H9 (cell line): ENCODE measurements at regions not wholly inside any gene's neighbourhood (a gene's known extent, or its start where the extent isn't known, plus 50 kb on each side); places are given as distances from the start of the nearest gene placed in this dataset.

Source experiments
- DNase-seq: peaks from one replicate; pipeline ENCODE4 v3.0.0-alpha.2; 2017
- H2AFZ ChIP-seq: one replicate; pipeline ENCODE4 v1.6.1; 2013; ENCODE audit warnings: mild to moderate bottlenecking, low read length, control low read depth, moderate library complexity
- H2AK5ac ChIP-seq: 2 replicates; pipeline ENCODE4 v1.6.1; 2013; ENCODE audit warnings: low read length, control low read depth, mixed read lengths; ENCODE audit not compliant: insufficient read length
- H2BK120ac ChIP-seq: one replicate; pipeline ENCODE4 v1.6.1; 2013; ENCODE audit warnings: low read depth, mild to moderate bottlenecking, low read length, control low read depth, inconsistent platforms; ENCODE audit not compliant: poor library complexity, severe bottlenecking
- H2BK12ac ChIP-seq: 2 replicates; pipeline ENCODE4 v1.6.1; 2013; ENCODE audit warnings: low read length, control low read depth, mixed read lengths, low read depth; ENCODE audit not compliant: insufficient read length
- H2BK15ac ChIP-seq: 2 replicates; pipeline ENCODE4 v1.6.1; 2013; ENCODE audit warnings: low read depth, low read length, control low read depth
- H2BK20ac ChIP-seq: one replicate; pipeline ENCODE4 v1.6.1; 2013; ENCODE audit warnings: low read depth, mild to moderate bottlenecking, low read length, control low read depth, inconsistent platforms; ENCODE audit not compliant: poor library complexity, severe bottlenecking
- H2BK5ac ChIP-seq: 2 replicates; pipeline ENCODE4 v1.6.1; 2013; ENCODE audit warnings: low read length, control low read depth, mixed read lengths; ENCODE audit not compliant: insufficient read length
- H3K14ac ChIP-seq: 2 replicates; pipeline ENCODE4 v1.6.1; 2013; ENCODE audit warnings: low read length, control low read depth; ENCODE audit not compliant: insufficient read depth
- H3K18ac ChIP-seq: 2 replicates; pipeline ENCODE4 v1.6.1; 2013; ENCODE audit warnings: low read depth, mild to moderate bottlenecking, mixed read lengths, low read length, control low read depth; ENCODE audit not compliant: insufficient read length
- H3K23ac ChIP-seq: 2 replicates; pipeline ENCODE4 v1.6.1; 2013; ENCODE audit warnings: low read length, control low read depth, mixed read lengths, low read depth; ENCODE audit not compliant: insufficient read length
- H3K23me2 ChIP-seq: 2 replicates; pipeline ENCODE4 v1.6.1; 2013; ENCODE audit warnings: low read depth, mild to moderate bottlenecking, mixed read lengths, low read length, control low read depth; ENCODE audit not compliant: insufficient read length, poor library complexity, severe bottlenecking
- H3K27ac ChIP-seq: 2 replicates; pipeline ENCODE4 v1.5.1; 2013; ENCODE audit warnings: low read length, control low read depth, mixed read lengths, low read depth; ENCODE audit not compliant: insufficient read length
- H3K27me3 ChIP-seq: 2 replicates; pipeline ENCODE4 v1.6.1; 2013; ENCODE audit warnings: low read length, control low read depth, inconsistent platforms; ENCODE audit not compliant: insufficient read depth
- H3K4ac ChIP-seq: 2 replicates; pipeline ENCODE4 v1.6.1; 2013; ENCODE audit warnings: low read depth, mild to moderate bottlenecking, control low read depth, inconsistent platforms, low read length, moderate library complexity
- H3K4me1 ChIP-seq: 2 replicates; pipeline ENCODE4 v1.6.1; 2013; ENCODE audit warnings: low read length, control low read depth, inconsistent platforms; ENCODE audit not compliant: insufficient read depth
- H3K4me2 ChIP-seq: 2 replicates; pipeline ENCODE4 v1.6.1; 2013; ENCODE audit warnings: low read length, control low read depth, mixed read lengths; ENCODE audit not compliant: insufficient read length, insufficient read depth
- H3K56ac ChIP-seq: 2 replicates; pipeline ENCODE4 v1.6.1; 2013; ENCODE audit warnings: low read depth, mild to moderate bottlenecking, mixed read lengths, low read length, control low read depth; ENCODE audit not compliant: insufficient read length
- H3K79me1 ChIP-seq: 2 replicates; pipeline ENCODE4 v1.6.1; 2013; ENCODE audit warnings: low read depth, mild to moderate bottlenecking, moderate library complexity, low read length, control low read depth, inconsistent platforms; ENCODE audit not compliant: insufficient read depth, poor library complexity, severe bottlenecking
- H3K79me2 ChIP-seq: 2 replicates; pipeline ENCODE4 v1.6.1; 2013; ENCODE audit warnings: low read length, control low read depth, inconsistent platforms; ENCODE audit not compliant: insufficient read depth
- H3K9ac ChIP-seq: 2 replicates; pipeline ENCODE4 v1.6.1; 2013; ENCODE audit warnings: low read length, control low read depth, mixed read lengths; ENCODE audit not compliant: insufficient read length; ENCODE audit errors: extremely low read depth
- H3K9me3 ChIP-seq: one replicate; pipeline ENCODE4 v1.6.1; 2013; ENCODE audit warnings: low read depth, low read length, inconsistent platforms; ENCODE audit not compliant: control insufficient read depth
- H3T11ph ChIP-seq: one replicate; pipeline ENCODE4 v1.6.1; 2013; ENCODE audit warnings: mild to moderate bottlenecking, low read length, control low read depth, inconsistent platforms
- H4K20me1 ChIP-seq: one replicate; pipeline ENCODE4 v1.6.1; 2013; ENCODE audit not compliant: control insufficient read depth, insufficient read length, insufficient read depth
- H4K5ac ChIP-seq: 2 replicates; pipeline ENCODE4 v1.6.1; 2013; ENCODE audit warnings: low read depth, mild to moderate bottlenecking, mixed read lengths, low read length, control low read depth; ENCODE audit not compliant: insufficient read length
- H4K8ac ChIP-seq: replicated peaks from 2 replicates; pipeline ENCODE4 v1.6.1; 2013; ENCODE audit warnings: low read length, control low read depth, mixed read lengths, low read depth; ENCODE audit not compliant: insufficient read length
- H4K91ac ChIP-seq: 2 replicates; pipeline ENCODE4 v1.6.1; 2013; ENCODE audit warnings: low read depth, mild to moderate bottlenecking, moderate library complexity, mixed read lengths, low read length, control low read depth; ENCODE audit not compliant: insufficient read length
- H3K27ac Mint-ChIP-seq, 3 experiments: 2 replicates in 2 of 3; 3 replicates in 1 of 3; pipeline ENCODE4 v1.8.0; 2020 to 2021; ENCODE audit warnings: mixed read lengths in 3 of 3, mild to moderate bottlenecking in 1 of 3, moderate library complexity in 1 of 3
- H3K27me3 Mint-ChIP-seq: 2 replicates; pipeline ENCODE4 v1.8.0; 2021; ENCODE audit warnings: low read depth, mild to moderate bottlenecking, moderate library complexity, mixed read lengths
- H3K36me3 Mint-ChIP-seq, 3 experiments: 2 replicates in 2 of 3; 3 replicates in 1 of 3; pipeline ENCODE4 v1.8.0; 2020 to 2021; ENCODE audit warnings: low read depth in 3 of 3, mixed read lengths in 3 of 3; ENCODE audit not compliant: insufficient read depth in 1 of 3
- H3K4me1 Mint-ChIP-seq, 2 experiments: 2 replicates each; pipeline ENCODE4 v1.8.0; 2020; ENCODE audit warnings: mixed read lengths in 2 of 2
- H3K4me3 Mint-ChIP-seq, 2 experiments: 2 replicates in 1 of 2; 3 replicates in 1 of 2; pipeline ENCODE4 v1.8.0; 2020 to 2021; ENCODE audit warnings: mild to moderate bottlenecking in 2 of 2, mixed read lengths in 2 of 2, moderate library complexity in 1 of 2
- H3K9me3 Mint-ChIP-seq, 2 experiments: 2 replicates in 1 of 2; 3 replicates in 1 of 2; pipeline ENCODE4 v1.8.0; 2020; ENCODE audit warnings: mild to moderate bottlenecking in 2 of 2, mixed read lengths in 2 of 2, moderate library complexity in 1 of 2
- WGBS: extraction: QIAGEN DNeasy Blood & Tissue Kit; methylation state at CpG from one replicate; pipeline ENCODE4 v1.1.7; 2013; ENCODE audit warnings: missing lambda C conversion rate, low lambda C conversion rate, mixed read lengths; ENCODE audit not compliant: insufficient read length; ENCODE audit errors: extremely low coverage; 5-methylcytosine and 5-hydroxymethylcytosine counted together
- TF ChIP-seq, protein P1 (sequence below): fragments of 200-600 bp; sonication (generic); conservative IDR thresholded peaks from 3 replicates; pipeline ENCODE4 v1.8.0; 2021; ENCODE audit warnings: antibody characterized with exemption, mild to moderate bottlenecking

DNA sequence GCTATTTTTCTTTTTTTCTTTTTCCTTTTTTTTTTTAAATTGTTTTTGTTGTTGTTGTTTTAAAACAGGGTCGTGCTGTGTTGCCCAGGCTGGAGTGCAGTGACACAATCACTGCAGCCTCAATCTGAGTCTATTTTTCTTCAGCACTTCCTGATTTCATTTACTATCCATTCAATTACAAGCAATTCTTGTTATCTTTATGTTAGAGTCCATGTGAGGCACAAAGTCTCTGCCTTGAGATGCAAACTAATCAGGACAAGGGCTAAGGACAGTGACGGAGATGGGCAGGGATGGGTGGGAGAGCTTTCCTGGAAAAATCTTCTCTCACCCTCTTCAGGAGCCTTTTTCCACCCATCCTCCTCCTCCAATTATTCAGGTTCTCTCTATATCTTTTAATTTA is 157.3 kb upstream of the AUTS2 start:
- H3K4me1 ChIP-seq = no peaks in the 10 kb centered on the region; the same call in 1 of the 2 replicates
- H4K20me1 ChIP-seq = no peaks in the 10 kb centered on the region
- no peak overlapping the region for H4K8ac ChIP-seq
- Mint-ChIP-seq H3K36me3 (peaks cover 0 to 7% (median 7%) of the 10 kb centered on the region in 3 experiments; a peak in 5 of 7 replicates), H3K4me1 (peaks cover 14% of the 10 kb centered on the region in 2 experiments), H3K27ac (no peak overlapping the region), H3K27me3 (peaks cover 34% of the 10 kb centered on the region), H3K9me3 (peaks cover 0 to 4% of the 10 kb centered on the region in 2 experiments; a peak in 3 of 5 replicates), H3K4me3 (no peak overlapping the region)
- no peak overlapping the region for H3K23ac ChIP-seq
- no peak for DNase-seq
- H2AFZ ChIP-seq = no peak overlapping the region
- H3K56ac ChIP-seq = no peak overlapping the region
- no peak overlapping the region for H4K91ac ChIP-seq
- H3K18ac ChIP-seq = no peak overlapping the region
- TF ChIP-seq, protein P1, sequence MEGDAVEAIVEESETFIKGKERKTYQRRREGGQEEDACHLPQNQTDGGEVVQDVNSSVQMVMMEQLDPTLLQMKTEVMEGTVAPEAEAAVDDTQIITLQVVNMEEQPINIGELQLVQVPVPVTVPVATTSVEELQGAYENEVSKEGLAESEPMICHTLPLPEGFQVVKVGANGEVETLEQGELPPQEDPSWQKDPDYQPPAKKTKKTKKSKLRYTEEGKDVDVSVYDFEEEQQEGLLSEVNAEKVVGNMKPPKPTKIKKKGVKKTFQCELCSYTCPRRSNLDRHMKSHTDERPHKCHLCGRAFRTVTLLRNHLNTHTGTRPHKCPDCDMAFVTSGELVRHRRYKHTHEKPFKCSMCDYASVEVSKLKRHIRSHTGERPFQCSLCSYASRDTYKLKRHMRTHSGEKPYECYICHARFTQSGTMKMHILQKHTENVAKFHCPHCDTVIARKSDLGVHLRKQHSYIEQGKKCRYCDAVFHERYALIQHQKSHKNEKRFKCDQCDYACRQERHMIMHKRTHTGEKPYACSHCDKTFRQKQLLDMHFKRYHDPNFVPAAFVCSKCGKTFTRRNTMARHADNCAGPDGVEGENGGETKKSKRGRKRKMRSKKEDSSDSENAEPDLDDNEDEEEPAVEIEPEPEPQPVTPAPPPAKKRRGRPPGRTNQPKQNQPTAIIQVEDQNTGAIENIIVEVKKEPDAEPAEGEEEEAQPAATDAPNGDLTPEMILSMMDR = no peak
- H3K4me2 ChIP-seq = no peak overlapping the region
- no peaks in the 10 kb centered on the region for H3K27me3 ChIP-seq
- no peak overlapping the region for H2AK5ac ChIP-seq
- no peaks in the 10 kb centered on the region for H3K79me2 ChIP-seq
- no peak overlapping the region for H3K9ac ChIP-seq
- no peak overlapping the region for H3K14ac ChIP-seq
- no peak overlapping the region for H3K27ac ChIP-seq
- H2BK15ac ChIP-seq = no peak overlapping the region
- no peak overlapping the region for H4K5ac ChIP-seq
- no peak overlapping the region for H3K4ac ChIP-seq
- H3K9me3 ChIP-seq = no peaks in the 10 kb centered on the region
- no peak overlapping the region for H3T11ph ChIP-seq
- H2BK5ac ChIP-seq = no peak overlapping the region
- WGBS = no CpG with 5 or more reads among the region's 2 CpGs
- H2BK20ac ChIP-seq = no peak overlapping the region
- no peak overlapping the region for H2BK12ac ChIP-seq
- no peaks in the 10 kb centered on the region for H3K79me1 ChIP-seq
- H3K23me2 ChIP-seq = no peaks in the 10 kb centered on the region
- no peak overlapping the region for H2BK120ac ChIP-seq
